Inflammatory macrophage treated with lipopolysaccharide for 4 hours (primary cell): ENCODE measurements at regions not wholly inside any gene's neighbourhood (a gene's known extent, or its start where the extent isn't known, plus 50 kb on each side); places are given as distances from the start of the nearest gene placed in this dataset.
"Not testable (repeated sequence)": the region's sequence is repeated elsewhere in the genome, so short reads cannot be mapped to it uniquely, and the experiment has no call there.

ENCODE experiments used
- DNase-seq: peaks from one replicate; pipeline ENCODE4 v3.0.0-alpha.2; 2020

DNA sequence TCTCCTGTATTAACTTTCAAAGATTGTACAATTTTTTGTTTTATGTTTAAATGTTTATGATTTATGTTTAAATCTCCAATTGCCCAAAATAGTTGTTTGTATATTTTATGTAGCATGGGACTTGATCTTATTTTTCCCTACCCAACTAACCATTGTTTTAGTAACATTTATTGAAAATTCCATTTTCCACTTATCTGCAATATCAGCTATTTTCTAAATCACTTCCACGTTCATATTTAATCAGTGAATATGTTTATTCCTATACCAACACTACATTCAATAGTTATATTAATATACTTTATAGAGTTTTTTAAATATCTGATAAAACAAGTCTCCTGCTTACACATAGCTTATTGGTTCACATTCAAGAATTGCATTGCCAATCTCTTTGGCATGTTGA lies 532.2 kb downstream of the CHSY3 start:
- DNase-seq: no peak

DNA sequence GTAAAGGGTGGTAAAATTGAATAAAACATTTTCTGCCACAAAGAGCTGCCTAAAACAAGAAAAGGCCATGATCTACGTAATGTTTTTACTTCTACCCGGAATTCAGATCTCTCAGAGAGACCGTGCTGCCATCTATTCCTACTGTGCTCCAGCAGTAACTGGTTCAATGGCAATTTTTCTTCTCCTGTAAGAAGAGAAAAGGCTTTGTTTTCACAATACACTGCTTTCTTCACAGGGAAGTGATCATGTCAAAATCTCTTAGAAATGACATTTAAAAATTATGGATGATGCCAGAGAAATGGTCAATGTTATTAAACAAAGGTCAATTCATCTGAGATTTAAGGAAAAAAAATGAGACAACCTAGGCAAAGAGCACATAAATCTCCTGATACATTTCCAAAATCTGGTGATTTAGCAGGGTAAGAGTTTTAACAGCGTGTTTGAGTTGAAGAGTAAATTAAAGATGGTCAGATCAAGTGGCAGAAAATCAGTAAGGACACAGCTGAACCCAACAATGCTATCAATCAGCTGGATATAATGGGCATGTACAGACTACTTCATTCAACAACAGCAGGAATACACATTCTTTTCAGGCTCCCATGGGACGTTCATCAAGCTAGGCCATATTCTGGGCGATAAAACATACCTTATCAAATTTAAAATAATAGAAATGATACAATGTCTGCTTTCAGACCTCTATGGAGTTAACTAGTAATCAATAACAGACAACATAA lies 523.1 kb downstream of the CHSY3 start:
- no peak for DNase-seq

DNA sequence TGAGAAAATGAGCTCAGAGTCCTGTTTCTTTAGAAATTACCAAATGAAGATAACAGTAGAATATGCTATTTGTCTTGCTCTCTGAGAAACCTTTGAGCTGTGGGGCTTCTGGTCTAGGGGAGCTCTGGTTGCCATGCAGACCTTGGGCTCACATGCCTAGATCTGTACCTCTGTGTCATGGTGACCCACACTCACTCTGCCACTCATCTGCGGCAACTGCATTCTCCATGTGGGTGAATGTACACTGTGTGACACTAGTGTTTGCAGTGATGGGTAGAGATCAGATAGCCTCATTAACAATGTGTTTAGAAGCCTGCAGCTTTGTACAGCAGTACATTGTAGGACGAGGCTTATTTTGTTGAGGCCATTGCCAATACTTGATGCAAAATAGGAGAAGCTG lies 521.2 kb downstream of the CHSY3 start:
- DNase-seq: no peak

DNA sequence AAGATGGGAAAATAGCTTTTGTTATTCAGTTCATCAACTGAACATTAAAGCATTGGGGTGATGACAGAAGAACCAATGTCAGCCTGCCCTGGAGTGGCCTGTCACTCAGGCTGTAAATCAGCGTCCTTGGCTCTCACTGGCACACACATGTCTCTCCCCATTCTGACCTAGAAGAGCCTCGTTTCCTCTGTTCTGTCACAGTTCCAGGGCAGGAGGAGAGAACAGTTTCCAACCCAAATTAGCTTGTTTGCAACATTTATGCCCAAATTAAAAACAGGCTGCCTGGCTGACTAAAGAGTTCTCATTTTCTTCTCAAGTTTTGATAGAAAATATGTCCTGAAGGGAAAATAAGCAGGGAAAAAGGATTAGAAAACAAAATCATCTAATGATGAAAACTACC lies 520.1 kb downstream of the CHSY3 start:
- no peak for DNase-seq

DNA sequence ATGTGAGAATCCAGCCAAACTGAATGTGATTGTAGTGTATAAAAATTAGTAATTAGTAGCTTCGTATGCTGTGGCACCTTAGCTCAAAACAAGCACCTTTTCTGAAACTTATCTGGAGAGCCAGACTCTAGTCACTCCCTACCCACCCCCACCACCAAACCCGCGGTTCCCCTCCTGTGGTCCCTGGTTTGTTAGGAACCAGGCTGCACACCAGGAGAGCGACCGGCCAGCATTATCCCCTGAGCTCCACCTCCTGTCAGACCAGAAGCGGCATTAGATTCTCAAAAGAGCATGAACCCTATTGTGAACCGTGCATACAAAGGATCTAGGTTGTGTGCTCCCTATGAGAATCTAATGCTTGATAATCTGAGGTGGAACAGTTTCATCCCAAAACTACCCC lies 498.6 kb downstream of the CHSY3 start:
- no peak for DNase-seq

DNA sequence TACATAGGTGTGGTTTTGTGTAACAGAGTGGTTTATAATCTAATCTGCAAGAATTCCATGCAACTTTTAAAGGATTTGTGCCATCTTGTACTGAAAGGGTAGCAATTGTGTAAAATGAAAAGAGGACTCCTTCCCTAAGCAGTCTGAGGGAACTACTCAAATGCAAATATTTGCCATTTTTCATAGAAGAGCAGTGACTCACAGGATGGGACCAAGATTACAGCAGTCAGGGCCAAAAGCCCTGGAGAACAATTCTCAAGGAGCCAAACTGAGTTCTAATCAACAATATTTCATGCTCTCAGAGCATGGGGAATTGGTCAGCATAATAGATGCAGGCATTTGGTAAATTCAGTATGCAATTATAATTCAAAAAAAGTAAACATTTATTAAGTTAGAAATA lies 495.8 kb downstream of the CHSY3 start:
- no peak for DNase-seq

DNA sequence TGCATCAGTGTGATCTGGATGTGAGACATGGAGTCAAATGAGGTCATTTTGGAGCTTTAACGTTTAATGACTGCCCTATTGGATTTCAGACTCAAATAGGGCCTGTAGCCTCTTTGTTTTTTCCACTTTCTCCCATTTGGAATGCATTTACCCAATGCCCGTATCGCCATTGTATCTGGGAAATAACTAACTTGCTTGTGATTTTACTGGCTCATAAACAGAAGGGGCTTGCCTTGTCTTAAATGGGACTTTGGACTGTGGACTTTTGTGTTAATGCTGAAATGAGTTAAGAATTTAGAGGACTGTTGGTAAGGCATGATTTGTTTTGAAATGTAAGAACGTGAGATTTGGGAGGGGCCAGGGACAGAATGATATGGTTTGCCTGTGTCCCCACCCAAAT lies 494.6 kb downstream of the CHSY3 start:
- no peak for DNase-seq

DNA sequence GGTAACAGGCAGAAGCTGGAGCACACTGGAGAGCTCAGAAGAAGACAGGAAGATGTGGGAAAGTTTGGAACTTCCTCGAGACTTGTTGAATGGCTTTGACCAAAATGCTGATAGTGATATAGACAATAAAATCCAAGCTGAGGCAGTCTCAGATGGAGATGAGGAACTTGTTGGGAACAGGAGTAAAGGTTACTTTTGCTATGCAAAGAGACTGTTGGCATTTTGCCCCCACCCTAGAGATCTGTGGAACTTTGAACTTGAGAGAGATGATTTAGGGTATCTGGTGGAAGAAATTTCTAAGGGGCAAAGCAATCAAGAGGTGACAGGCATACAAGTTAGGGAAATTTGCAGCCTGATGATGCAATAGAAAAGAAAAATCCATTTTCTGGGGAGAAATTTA lies 493.5 kb downstream of the CHSY3 start:
- DNase-seq: not testable (repeated sequence)

DNA sequence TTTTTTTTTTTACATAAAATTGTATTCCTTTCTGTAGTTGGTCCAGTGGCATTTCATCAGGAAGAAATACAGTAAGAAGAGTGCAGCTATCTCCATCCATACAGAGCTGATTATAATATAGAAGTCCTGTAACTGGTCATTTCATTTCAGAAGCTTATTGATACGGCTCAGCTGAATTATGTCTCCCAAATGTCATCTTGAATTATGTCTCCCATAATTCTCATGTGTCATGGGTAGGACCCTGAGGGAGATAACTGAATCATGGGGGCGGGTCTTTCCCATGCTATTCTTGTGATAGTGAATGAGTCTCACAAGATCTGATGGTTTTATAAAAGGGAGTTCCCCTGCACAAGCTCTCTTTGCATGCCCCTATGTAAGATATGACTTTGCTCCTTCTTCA lies 492.9 kb downstream of the CHSY3 start:
- DNase-seq: no peak

DNA sequence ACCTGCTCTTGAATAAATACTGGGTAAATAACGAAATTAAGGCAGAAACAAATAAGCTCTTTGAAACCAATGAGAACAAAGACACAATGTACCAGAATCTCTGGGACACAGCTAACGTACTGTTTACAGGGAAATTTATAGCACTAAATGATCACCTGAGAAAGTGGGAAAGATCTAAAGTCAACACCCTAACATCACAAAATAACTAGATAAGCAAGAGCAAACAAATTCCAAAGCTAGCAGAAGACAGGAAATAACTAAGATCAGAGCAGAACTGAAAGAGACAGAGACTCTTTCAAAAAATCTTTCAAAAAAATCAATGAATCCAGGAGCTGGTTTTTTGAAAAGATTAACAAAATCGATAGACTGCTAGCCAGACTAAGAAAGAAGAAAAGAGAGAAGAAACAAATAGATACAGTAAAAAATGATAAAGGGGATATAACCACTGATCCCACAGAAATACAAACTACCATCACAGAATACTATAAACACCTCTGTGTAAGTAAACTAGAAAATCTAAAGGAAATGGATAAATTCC lies 487.5 kb downstream of the CHSY3 start:
- not testable (repeated sequence) for DNase-seq

DNA sequence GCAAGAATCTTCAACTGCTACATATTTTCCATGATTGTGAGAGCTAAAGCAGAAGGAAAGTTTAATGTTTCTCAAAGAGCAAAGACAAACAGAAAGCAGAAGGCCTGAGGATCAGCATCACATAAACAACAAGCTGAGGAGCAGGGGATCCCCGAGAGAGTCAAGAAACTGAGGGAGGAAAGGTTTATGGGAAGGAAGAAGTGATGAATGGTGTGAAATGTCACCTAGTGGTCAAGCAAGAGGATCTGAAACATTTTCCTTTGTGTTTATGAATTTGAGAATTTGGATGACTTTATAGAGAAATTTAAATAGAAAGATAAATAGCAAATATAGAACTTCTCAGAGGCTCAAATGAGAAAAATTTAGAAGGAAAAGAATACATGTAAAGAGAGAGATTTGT lies 481.9 kb downstream of the CHSY3 start:
- no peak for DNase-seq

DNA sequence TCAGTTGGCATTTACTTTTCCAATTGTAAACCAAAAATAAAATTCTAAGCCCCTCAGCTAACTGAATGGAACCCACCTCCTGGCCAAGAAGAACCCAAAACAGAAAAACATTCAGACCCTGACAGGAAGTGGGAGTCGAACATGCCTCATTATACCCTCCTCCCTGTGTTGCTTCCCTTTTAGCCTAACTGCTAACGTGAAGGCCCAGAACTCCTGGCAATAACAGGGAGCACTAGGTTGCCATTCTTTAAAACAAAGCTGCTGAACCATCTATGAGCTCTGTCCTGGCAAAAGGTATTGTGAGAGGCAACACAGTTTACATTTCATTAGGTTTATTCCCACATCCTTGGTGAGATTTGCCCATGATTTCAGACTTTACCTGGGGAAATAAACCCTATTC lies 481.4 kb downstream of the CHSY3 start:
- DNase-seq: no peak

DNA sequence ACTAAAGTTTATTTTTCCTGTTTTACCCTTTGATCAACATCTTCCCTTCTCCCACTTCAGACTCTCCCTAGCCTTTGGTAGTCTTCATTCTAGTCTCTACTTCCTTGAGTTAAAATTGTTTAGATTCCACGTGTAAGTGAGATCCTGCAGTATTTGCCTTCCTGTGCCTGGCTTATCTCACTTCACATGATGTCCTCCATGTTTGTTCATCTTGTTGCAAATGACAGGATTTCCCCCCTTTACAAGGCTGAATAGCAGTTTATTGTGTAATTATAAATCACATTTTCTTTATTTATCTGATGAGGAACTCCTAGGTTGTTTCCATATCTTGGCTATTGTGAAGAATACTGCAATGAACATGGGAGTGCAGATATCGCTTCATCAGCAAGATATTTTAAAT lies 461.7 kb downstream of the CHSY3 start:
- no peak for DNase-seq

DNA sequence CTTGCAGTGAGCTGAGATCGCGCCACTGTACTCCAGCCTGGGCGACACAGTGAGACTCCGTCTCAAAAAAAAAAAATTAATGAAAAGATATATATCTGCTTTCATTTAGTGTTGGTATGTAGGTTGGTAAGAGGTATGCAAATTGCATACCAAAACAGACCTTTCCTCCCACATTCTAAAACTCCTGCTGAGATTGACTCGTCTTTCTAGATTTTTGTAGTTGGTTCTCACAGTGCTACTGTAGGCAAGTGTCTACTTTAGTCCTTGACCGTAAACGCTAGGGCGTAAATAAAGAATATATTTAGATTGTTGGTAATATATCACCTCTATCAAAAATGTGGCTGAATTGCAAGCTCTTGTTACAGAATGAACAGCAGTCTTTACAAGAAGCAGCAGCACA lies 445.9 kb downstream of the CHSY3 start:
- no peak for DNase-seq

DNA sequence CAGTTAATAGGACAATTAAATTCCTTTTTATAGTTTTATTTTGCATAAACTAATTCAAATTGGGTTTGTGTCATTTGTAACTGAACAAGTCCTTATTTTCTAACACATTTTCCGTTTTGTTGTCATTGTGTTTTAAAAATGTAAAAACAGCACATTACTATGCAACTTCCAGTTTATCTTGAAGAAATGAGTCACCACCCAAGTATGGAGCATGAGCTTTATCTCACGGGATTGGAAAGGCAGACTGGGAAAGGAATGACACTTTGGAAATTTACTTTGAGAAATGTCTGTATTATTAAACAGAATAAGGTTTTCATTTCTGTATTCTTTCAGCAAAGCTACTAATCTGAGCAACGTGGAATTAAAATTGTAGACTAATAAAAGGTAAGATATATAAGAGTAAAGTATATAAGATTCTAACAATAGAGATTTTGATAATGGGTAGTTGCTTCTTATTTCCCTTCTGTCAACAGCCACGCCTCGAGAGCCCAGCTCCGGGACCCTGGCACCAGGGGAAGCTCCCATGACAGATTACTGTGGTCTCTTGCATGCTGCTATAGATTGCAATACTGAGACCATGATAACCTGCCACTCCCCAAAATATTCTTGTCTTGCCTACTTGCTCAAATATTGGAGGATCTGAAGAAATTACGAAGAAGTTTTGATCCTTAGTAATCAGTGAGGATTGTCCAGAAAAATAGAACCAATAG lies 433.1 kb downstream of the CHSY3 start:
- DNase-seq: no peak

DNA sequence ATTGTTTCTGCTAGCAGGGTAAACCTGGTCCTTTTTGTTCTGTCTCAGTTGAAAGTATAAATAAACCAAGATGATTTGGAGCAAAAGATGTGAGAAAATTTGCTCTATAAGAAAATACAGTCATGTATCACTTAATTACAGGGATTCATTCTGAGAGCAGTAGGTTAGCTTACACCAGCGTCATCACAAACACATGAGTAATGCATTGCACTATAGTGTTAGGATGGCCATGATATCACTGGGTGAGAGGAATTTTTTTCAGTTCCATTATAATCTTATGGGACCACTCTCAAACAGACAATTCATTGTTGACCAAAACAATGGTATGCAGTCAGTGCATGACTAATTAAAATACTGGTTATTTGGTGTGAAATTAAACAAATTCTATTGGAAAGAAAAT lies 430.9 kb downstream of the CHSY3 start:
- no peak for DNase-seq

DNA sequence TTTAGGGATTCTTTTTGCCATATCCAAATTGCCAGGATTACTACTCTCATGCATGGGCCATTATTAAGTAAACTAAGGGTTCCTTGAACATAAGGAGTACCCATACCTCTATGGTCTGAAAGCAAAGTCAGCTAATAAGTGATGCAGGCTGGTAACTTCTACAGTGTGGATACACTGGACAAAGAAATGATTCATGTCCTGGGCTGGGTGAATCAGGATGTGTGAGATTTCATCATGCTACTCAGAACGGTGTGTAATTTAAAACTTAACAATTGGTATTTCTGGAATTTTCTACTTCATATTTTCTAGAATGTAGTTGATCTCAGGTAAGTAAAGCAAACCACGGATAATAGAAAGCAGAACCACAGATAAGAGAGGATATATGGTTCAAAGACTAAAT lies 428.8 kb downstream of the CHSY3 start:
- DNase-seq: no peak

DNA sequence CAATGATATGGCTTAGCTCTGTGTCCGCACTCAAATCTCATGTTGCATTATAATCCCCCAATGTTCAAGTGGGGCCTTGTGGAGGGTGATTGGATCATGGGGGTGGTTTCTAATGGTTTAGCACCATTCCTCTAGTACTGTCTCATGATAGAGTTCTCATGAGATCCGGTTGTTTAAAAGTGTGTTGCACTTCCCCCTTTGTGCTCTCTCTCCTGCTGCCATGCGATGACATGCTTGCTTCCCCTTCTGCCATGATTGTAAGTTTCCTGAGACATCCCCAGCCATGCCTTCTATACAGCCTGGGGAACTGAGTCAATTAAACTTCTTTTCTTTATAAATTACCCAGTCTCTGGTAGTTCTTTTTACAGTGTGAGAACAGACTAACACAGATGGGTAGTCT lies 427.1 kb downstream of the CHSY3 start:
- no peak for DNase-seq

DNA sequence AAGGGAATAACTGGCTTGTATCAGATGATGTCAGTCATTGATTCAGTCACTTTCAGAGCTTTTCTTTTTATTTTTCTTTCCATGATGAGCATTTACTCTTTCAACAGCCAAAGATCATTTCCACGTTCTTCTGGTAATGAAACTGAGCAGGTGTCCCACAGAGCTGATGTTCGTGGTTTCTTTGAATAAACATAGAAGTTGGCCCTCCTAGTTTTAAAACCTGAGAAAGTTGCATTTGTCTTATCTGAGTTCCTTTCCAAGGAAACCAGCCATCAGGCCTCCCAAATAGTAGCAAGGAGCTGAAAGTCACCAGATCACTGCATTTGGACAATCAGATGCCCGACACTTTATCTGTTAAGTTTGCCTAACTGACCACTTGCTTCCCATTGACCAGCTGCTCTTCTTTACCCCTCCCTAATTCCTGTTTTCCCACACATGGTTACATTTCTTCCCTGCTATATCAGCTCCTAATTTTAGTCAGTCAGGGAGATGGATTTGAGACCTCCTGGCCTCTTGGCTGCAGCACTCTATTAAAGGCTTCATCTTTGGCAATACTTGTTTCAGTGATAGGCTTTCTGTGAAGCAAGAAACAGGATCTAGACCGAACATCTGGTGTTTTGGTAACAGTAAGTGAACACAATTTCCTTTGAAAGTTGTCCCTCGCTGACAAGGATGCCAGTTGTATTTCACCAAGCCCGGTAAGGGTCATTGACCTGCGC lies 420.8 kb downstream of the CHSY3 start:
- DNase-seq: no peak

DNA sequence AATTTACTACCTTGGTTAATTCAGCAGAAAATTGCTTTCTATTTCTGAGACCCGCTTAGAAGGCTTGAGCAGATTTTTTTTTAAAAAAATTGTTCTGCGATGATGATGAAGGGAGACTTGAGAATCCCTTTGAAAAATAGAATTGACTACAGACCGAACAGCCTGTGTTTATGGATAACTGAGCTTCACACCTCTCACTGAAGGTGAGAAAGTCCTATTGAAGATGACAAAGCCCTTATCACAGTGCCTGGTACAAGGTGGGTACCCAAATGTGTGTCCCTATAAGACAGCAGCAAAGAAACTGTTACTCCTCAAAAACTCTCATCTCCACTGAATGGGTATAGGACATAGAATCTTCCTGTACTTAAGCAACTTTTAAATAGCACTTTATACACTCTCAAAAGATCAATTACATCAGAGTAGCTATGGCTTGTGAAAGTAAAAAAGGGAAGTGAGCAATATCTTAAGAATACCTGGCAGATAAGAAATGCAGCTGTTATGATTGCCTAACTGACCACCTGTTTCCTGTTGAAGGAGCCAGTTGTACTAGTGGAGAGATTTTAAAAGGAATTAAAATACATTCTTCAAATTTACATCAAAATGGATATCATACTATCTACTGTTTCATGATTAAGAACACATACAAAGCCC lies 419.7 kb downstream of the CHSY3 start:
- no peak for DNase-seq

DNA sequence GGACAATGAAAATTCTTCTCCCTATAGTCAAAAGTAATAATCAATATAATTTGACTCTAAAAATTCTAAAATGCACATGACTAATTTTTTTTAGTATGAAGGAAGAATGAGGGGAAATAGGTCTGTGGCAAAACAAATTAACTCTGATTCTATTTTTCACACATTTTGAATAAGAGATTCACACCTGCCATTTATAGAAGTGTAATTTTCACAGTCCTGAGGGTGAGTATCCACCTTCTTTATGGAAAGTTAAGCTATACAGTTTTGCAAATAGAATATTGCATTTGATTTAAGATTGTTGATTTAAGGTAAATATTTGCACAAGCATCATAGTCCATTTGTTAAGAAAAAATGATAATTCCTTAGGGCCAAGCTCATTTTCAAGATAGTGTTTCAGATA lies 417.7 kb downstream of the CHSY3 start:
- no peak for DNase-seq

DNA sequence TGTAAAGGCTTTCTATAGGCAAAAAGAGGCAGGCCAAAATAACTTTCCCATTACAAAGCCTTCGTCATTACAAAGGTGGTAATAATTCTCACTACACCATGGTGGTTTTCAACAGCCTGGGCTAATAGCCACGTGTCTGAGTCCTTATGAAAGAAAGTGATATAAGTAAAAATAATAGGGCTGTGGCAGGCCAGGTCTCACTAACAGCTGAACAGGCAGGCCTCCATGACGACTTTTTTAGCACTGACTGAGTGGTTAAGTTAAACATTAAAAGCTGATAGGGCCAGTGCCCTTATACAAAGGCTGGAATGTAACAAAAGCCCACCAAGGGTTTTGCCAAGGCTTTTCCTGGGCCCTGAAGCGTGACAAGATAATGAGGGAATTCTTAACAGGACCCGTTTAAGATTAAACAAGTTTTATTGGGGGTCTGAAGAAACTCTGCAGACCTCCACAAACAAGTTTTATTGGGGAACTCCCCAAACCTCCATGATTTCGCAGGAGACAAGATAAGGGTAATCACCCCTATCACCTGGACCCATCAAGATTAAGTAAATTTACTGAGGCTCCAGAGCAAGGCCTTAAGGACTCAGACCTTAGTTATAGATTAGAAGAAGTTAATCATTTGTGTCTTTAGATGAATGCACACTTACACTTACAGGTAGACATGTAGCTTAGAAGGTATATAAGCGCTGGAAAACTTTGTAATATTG lies 412.9 kb downstream of the CHSY3 start:
- DNase-seq: no peak

DNA sequence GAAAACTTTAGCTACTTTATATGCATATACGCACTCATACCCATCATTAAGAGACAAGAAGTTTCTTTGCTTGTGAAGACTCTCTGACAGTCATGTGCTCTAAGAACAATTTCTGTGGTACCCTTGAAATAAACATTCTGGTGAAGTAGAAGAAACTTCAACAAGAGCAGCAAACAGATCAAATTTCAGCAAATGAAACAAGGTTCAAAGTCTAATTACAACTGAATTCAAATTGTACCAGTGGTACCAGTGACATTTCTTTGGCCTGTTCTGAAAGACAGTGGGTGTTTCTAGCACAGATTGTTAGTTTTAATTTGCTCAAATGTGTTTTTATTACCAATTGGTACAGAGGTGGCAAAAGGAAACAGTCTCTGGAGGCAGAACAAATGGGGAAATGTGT lies 391.0 kb downstream of the CHSY3 start:
- no peak for DNase-seq
